HG03457 (cell line): ENCODE measurements at regions not wholly inside any gene's neighbourhood (a gene's known extent, or its start where the extent isn't known, plus 50 kb on each side); places are given as distances from the start of the nearest gene placed in this dataset.

Source experiments
- ATAC-seq: cut with Tn5 transposase; IDR thresholded peaks from one replicate; pipeline ENCODE4 v1.9.1; 2021; ENCODE audit warnings: moderate number of reproducible peaks; ENCODE audit not compliant: unreplicated experiment

DNA sequence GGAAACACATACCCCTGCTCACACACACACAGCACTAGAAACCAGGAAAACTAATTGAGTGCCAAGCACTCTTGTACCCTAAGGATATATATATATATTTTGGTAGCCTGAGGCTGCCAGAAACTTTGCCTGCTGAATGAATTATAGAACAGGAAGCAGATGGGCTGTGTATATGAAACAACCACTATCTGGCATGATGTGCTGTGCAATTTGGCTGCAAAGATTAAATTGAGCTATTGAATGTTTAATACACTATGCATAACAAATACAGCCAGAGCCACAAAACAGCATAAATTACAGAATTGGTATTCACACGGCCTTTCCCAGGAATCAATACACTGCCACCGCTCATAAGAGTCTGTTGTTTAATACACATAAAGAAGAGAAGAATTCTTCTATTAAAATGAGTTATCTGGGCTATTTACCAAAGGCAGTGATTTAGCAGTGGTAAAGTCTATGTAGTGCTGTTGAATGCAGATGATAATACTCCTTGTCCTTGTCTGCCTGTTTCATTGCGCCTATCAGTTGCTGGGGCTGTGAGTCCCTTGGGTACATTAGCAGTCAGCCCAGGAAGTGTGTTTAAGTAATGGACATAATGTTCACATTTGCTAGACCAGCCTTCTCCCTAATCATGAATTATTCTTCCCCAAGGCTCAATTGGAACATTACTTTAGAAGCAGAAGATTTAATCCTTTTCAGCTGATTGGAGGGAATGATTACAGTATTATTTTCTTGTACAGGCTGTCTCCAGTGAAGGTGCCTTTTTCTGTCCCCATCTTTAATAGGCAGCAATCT lies 294.3 kb downstream of the TLE1 start:
- no peak for ATAC-seq

DNA sequence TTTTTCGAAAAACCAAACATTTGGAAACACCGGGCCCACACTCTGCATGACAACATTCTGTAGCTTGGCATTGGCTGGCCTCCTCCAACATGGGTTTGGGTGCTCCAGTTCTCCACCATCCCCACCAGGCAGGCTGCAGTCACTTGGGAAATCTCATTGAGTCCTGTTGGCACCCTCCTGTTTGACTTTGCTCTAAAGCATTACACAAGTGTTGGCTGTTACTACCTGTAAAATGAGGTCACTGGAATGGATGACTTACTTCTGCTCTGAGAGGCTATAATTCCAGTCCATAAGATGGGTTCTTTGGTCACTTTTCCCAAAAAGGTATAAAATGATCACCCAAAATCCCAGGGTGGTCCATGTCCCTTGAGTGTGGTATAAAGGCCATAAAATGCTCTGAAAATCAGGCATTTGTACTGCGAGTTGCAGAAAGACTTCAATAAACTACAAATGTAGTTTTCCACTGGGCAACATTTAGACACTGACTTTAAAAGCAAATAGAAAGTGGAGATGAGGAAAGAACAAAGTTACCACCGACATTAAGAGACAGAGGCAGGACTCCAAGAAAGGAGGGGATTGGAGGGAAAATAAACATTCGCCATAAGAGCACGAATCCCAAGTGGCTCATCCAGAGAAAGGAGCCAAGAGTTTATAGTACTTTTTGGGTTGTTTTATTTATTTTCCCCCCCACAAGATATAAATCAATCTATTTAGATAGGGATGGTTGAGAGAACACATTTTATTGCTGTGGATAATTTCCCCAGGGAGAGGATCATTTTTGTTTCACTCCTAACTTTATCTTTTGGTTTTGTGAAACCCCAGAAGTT lies 295.1 kb downstream of the TLE1 start:
- ATAC-seq: no peak

DNA sequence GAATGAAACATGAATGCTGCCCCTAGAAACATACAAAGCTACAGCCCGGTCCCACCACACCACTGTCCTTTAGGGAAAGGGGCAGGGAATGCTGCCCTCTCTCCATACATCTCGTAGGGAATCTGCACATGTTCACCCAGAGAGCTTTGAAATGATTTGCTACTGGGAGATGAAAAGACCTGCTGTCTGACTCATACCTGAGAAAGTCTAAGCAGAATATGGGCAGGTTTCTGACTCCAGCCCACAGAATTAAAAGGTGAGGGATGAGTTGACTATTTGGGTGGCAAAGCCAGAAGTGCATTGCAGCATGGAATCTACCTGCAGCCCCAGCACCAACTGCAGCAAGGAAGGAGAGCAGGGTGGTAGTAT lies 297.9 kb downstream of the TLE1 start:
- no peak for ATAC-seq

DNA sequence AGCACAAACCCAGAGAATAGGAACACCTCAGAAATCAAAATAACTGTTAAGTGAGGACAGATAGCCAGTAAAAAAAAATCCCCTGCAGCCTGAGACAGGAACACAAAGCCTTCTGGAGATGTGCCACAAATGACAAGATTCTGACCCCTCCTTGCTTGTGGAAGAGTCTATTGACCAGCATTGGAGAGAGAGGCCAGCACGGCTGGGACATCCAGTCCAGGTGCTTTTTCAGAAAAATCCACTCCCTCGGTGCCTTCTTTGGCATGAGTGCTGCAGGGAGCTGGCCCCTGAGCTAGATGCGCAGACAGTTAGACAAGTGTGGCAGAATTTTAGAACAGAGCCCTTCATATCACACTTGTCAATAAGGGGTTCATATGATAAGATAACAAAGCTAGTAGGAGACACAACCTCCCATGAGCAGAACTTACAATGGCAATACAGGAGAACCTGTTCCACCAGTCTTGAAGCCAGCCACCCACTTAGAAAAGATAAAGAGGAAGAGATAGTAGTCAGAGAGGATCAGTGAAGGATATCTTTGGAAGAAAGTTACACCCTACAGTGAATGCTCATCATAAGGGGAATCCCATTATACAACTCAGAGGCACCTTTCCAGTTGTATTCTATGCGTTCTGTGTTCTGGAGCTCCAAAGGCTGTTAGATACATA lies 298.4 kb downstream of the TLE1 start:
- ATAC-seq: no peak

DNA sequence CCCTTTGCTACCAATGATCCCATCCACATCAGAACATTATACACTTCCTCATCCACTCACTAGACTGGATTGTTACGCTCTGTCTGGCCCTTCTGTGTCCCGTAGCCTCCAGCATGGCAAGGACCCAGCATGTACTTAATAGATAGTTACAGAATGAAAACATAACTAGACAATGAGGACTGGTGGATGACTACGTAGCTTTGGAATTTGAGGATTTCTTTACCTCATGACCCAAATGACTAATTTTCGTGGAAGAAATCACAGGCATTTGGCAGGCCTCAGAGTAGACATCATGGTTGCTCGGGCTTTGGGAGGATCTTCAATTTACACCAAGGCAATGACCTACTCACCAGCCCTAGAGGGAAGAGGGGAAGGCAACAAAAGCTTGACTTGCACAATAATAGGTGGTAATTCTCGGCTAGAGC lies 299.8 kb downstream of the TLE1 start:
- no peak for ATAC-seq

DNA sequence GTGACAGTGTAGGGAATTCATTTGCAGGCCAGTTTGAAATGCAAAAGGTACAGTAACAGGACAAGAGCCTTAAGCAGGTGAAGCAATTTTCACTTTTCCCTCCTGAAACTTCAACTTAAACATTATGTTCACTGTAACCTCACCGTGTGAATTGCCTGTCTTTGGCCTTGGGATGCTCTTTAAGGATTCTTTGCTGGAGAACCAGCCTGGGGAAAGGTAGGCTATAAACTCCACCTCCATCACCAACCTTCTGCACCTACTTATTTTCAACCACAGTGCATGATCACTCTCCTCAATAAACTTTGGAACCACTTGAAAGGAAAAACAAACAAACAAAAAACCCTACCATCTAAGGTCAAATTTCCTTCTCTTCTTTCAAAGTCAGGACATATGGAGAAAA lies 300.5 kb downstream of the TLE1 start:
- ATAC-seq: no peak

DNA sequence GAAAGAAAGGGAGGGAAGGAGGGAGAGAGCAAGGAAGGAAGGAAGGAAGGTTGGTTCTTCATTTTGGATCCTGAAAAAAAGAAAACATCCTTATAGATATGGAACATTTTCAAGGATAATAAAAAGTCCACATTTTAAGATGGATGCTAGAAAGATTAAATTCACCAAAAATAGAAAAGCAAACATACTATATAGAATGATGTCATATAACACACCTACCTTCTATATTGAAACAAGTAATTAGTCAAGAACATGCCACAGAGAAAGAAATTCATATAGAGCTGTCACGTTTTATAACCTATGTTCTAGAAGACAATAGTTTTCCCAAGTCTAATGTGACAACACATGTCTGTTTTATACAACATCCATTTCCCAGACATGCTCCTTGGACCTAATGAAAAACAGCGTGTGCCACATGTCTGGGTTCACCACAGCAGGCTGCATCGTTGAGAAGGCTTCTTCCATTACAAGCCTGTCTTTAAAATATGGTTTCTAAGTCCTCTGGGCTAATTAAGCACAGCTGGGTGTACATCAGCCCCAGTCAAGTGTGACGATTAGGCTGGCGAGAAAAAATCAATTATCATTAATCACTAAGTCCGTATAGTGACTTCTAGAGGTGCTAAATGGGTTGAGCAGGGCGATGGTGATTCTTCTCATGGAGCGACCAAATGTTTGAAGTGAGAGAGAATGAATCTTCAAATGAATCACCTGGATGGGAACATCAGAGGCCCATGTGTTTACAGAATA lies 301.8 kb downstream of the TLE1 start:
- no peak for ATAC-seq

DNA sequence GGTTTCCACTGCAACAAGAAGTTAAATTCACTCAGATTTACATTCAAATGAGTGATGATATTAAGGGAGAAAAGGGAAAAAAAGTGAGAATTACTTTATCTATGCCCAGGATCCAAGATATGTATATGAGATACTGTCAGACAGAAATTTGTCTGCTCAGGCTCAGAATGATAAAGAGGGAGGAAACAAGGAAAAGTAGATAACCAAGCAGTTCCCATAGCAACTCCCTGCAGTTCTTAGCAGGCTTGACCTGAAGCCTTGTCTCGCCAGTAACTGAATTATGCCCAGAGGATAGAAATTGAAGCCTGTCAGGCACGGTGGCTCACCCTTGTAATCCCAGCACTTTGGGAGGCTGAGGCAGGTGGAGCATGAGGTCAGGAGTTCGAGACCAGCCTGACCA lies 304.4 kb downstream of the TLE1 start:
- no peak for ATAC-seq

DNA sequence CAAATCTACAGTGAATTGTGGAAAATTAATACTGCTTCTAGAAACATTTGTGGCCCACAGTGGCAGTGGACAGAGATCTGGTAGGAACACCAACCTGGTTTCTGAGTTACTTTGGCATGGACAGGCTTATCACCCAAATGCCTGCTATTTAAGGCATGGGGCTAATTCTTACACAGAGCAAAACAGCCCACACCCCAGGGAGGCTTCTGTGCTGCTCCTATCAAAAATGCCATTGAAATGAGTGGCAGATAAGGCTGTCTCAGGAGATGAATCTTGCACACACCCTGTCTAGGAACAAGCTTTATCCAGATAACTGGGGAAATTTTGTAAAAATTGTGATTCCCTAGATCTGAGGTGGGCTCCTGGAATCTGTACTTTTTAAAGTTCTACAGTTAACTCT lies 307.1 kb downstream of the TLE1 start:
- ATAC-seq: no peak

DNA sequence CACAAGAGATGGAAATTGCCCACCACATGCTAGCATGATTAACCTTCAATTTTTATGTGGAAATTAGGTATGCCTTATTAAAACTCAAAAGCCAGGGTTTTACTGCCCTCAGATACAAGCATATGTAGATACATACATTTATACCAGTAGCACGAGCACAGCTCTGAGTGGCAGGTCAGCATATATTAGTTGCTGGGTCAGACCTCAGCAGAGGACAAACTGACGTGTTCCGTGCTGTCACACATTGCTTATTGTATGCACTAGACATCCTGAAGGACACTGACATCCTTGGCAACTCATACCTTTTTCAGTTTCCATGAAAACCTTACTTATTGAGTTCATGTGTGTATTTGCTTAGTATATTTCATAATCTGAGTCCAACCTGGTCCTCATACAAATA lies 307.7 kb downstream of the TLE1 start:
- ATAC-seq: no peak

DNA sequence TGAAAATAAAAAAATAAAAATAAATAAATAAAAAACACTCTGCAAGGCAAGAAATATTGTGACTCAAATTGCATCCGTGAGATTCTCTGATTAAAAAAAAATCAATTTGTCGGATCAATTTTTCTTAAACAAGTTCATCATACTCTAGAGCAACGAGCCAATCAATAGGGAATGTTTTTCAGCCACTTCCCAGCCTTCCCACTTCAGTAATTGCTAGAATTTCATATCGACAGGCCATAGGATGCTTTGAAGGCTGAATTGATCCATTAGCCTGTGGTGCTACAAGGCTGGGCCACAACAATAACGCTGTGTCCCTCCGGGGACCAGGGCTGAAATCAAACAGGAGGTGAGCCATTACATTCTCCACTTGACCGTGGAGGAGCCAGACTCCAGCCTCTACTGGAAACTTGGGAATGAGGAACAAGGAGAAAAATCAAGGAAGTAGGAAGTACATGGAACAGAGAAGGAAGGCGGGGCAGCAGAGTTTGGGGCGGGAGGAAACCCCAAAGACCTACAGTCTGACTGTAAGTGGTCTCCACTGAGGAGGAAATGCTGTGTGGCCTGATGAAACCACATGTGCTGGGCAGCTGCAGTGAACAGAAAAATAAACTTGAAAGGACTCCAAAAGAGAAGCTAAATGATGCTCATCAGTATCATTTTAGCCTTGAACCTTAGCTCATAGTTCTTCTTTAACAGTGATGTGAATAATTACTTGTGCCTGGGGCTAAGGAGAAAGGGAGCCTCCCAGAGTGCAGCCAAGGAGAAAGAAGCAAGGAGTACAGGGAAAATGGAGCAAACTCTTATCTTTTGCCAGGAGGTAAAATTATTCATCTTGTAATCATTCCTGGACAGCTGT lies 308.6 kb downstream of the TLE1 start:
- ATAC-seq: no peak

DNA sequence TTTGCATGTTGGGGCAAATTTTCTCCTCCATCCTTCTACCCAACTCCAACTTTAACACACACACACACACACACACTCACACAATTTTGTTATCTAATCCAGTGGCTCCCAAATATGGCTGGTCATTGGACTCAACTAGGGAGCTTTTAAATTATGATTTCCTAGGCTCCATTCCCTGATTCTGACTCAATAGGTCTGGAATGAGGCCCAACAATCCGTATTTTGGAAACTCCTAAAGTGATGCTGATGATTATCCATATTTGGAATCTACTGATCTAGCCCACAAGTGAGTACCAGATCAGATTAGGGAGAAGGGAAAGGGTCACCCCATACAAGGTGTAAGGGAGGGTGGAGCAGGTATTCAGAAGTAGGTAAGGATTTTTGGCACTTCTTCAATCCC lies 309.7 kb downstream of the TLE1 start:
- no peak for ATAC-seq

DNA sequence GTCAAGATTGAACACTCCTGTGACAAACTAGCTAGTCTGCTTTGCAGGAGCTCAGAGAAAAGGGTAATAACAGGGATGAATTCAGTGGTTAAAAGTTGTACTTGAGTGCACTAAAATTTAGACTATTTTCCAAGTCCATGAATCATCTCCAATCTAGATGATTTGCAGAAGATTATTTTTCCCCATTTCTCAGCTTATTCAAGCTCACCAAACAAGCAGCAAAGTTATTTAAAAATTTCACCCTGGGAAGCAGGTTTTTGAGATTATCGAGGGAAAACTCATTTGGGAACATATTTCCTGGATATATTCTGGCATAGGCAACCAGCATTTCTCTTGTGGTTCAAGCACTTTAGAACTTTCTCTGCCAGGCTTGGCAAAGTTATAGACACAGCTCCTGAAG lies 311.4 kb downstream of the TLE1 start:
- no peak for ATAC-seq

DNA sequence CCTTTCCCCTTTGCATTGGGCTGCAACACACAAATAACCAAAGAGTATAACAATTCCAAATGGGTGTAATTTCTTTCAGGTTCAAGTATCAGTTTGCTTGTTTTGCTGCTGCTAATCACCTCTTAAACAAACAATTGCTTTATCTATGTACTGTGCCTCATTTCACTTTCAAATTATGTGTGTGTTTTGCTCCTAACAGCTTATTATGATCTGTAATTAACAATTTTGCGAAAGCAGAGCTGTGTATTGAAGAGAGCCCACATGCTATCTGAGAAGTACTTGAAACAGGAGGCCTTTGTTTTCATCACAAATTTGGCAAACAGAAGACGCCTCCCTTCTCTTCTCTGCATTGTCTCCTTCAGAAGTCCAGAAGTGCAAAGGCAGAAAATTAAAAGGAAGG lies 312.0 kb downstream of the TLE1 start:
- no peak for ATAC-seq

DNA sequence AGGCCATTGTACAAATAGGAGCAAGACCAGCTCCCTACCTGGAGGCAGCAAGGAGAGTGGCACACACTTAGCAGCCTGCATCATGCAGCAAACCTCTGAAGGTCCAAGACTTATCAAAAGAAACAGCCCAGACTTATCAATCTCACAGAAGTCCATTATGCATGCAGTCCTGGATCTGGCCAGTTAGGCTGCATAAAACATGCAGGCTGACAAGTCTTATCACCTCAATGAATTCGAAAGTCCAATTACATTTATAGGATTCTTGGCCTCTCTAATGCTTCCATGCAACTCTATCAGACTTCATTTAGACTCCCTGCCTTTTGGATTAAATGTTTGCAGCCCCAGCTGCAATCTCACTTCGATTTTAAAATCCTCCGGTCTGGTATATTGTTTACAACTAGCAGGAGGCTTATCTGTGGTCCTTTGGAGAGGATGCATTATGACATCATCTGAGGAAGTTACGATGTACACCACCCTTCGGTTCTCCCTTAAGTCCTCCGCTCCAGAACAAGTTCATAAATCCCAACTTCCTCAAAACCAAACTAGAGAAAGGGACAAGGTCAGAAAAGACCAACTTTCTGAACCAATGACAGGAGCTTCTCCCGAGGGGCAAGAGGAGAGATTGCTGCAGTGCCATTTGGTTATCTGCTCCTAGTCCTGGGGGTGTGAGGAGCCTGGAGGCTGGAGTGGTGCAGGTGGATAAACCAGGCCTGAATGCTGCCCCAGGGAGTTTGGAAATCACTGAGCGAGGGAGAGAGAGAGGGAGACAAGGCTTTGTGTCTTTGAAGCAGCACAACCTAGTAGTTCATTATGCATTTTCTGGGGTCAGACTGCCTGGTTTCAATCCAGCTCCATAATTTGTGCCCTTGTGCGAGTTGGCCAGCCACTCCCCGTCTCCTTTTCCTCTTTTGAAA lies 313.9 kb downstream of the TLE1 start:
- ATAC-seq: no peak

DNA sequence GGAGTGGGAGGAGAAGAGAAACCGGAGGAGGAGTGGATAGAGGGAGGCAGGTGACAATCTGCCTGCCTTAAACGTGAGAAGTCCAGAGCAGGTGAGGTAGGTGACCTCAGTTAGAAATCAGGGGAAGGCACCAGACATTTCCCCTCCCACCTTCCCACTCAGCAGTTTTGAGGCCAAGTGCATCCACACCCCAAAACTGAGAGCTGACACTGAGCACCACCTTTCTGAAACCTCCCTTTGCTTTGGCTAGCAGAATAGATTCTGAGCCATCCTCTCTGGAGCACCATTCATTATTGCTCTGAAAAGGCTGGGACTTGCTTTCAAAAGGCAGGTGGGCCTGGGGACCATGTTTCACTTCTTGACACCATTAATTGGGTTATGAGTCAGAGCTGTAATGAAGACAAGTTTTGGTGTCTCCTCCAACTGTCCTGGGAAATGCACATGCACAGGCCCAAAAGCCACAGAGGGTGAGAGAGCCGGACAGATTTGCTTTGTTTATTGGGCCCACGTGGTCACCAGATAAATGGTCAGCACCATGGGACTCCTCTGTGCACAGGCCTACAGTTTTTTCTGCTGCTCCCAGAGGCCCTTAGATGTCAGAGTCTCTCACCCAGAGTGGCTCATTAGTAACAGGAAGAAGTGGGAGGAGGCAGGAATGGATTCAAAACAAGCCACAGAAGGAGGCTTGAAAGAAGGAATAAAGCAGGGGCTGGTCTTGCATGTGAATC lies 314.7 kb downstream of the TLE1 start:
- no peak for ATAC-seq

DNA sequence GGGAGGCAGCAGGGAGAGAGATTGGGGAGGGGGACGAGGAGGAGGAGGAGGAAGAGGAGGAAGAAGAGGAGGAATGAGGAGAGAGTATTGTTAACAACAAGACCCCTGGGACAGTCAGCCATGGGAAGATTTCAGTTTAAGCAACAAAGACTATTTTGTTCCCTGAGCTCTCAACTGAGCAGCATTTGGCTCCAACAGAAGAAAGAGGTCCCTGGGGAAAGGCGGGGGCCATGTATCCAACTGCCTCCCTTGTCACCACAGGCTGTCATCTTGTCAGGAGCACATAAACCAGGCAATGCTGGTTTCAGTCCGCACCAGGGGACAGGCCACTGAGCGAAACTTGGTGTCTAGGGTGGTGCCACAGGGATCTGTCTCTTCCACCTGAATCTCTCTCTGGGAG lies 316.1 kb downstream of the TLE1 start:
- no peak for ATAC-seq

DNA sequence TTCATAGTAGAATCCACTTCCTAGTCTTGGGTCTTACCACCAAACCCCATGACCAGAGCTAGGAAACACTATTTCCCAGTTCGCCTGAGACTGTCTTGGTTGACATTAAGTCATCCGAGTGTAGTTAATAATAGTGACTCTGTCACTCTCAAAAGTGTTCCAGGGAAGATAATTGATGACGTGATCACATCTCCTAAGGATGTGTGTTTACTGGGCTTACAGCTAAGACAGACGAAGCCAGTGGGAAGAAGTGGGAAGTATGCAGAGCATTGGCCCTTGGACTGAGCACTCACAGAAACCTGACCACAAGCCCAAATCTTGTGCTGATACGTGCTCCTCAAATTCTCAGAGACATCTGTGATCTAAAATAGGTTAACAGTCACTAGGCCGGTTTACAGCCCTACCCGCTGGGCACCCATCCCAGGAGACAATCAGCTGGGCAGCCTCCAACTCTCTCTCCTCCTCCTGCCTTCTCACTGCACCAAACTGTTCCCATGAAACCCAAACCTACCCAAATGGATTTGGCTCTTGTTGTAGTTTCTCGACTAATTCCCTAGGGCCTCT lies 316.6 kb downstream of the TLE1 start:
- no peak for ATAC-seq
